Liver (tissue), 8 donors: ENCODE measurements at regions not wholly inside any gene's neighbourhood (a gene's known extent, or its start where the extent isn't known, plus 50 kb on each side); places are given as distances from the start of the nearest gene placed in this dataset.

Experiments used
- DNase-seq: peaks from one replicate; pipeline ENCODE4 v3.0.0-alpha.2; 2017; ENCODE audit warnings: low spot score
- H3K27ac ChIP-seq, 2 donors: one replicate each; pipeline ENCODE4 v1.7.0; 2013; ENCODE audit warnings: inconsistent platforms in 2 of 2, low read length in 2 of 2, control low read depth in 1 of 2, low read depth in 1 of 2, mild to moderate bottlenecking in 1 of 2
- H3K27me3 ChIP-seq, 4 donors: one replicate each; pipeline versions ENCODE4 v1.6.1 to v1.7.0; 2013; ENCODE audit warnings: low read length in 3 of 4, inconsistent platforms in 1 of 4, mild to moderate bottlenecking in 1 of 4, moderate library complexity in 1 of 4; ENCODE audit not compliant: control insufficient read depth in 4 of 4, insufficient read depth in 4 of 4
- H3K36me3 ChIP-seq, 4 donors: one replicate each; pipeline versions ENCODE4 v1.6.1 to v1.7.0; 2013; ENCODE audit warnings: low read length in 3 of 4, mild to moderate bottlenecking in 3 of 4, low read depth in 1 of 4, moderate library complexity in 1 of 4; ENCODE audit not compliant: control insufficient read depth in 4 of 4, insufficient read depth in 3 of 4
- H3K4me1 ChIP-seq, 4 donors: one replicate each; pipeline versions ENCODE4 v1.6.1 to v1.7.0; 2013; ENCODE audit warnings: low read length in 3 of 4, mild to moderate bottlenecking in 3 of 4, moderate library complexity in 1 of 4; ENCODE audit not compliant: control insufficient read depth in 4 of 4, insufficient read depth in 4 of 4
- H3K4me3 ChIP-seq, 3 donors: one replicate each; pipeline versions ENCODE4 v1.6.1 to v1.7.0; 2013; ENCODE audit warnings: low read length in 3 of 3, control low read depth in 1 of 3, low read depth in 1 of 3, mild to moderate bottlenecking in 1 of 3
- H3K9ac ChIP-seq, 2 donors: one replicate each; pipeline ENCODE4 v1.7.0; 2013; ENCODE audit warnings: low read length in 2 of 2, mild to moderate bottlenecking in 2 of 2, moderate library complexity in 2 of 2, control low read depth in 1 of 2, low read depth in 1 of 2
- H3K9me3 ChIP-seq, 4 donors: one replicate each; pipeline versions ENCODE4 v1.6.1 to v1.7.0; 2013; ENCODE audit warnings: low read length in 3 of 4; ENCODE audit not compliant: control insufficient read depth in 4 of 4
- ATF3 ChIP-seq: IDR thresholded peaks from 2 replicates; pipeline ENCODE4 v1.6.1; 2016; ENCODE audit warnings: antibody characterized with exemption
- EGR1 ChIP-seq, 2 donors: IDR thresholded peaks; 2 replicates each; pipeline ENCODE4 v1.6.1; 2016 to 2018; ENCODE audit warnings: antibody characterized with exemption in 2 of 2, low read depth in 2 of 2
- FOXA2 ChIP-seq: IDR thresholded peaks from 2 replicates; pipeline ENCODE4 v1.6.1; 2016; ENCODE audit warnings: antibody characterized with exemption
- GABPA ChIP-seq, 2 donors: IDR thresholded peaks in 1 of 2; conservative IDR thresholded peaks in 1 of 2; 2 replicates each; pipeline ENCODE4 v1.6.1; 2016; ENCODE audit warnings: antibody characterized with exemption in 2 of 2, mild to moderate bottlenecking in 1 of 2, moderate library complexity in 1 of 2
- JUND ChIP-seq, 2 donors: IDR thresholded peaks; 2 replicates each; pipeline ENCODE4 v1.6.1; 2016; ENCODE audit warnings: antibody characterized with exemption in 2 of 2
- MAX ChIP-seq: IDR thresholded peaks from 2 replicates; pipeline ENCODE4 v1.6.1; 2016; ENCODE audit warnings: antibody characterized with exemption
- NR2F2 ChIP-seq: IDR thresholded peaks from 2 replicates; pipeline ENCODE4 v1.6.1; 2016; ENCODE audit warnings: antibody characterized with exemption
- RAD21 ChIP-seq, 2 donors: IDR thresholded peaks; 2 replicates each; pipeline ENCODE4 v1.6.1; 2016; ENCODE audit warnings: antibody characterized with exemption in 2 of 2, mild to moderate bottlenecking in 2 of 2
- RXRA ChIP-seq, 2 donors: IDR thresholded peaks; 2 replicates each; pipeline ENCODE4 v1.6.1; 2017 to 2018; ENCODE audit warnings: antibody characterized with exemption in 2 of 2, mild to moderate bottlenecking in 1 of 2
- SP1 ChIP-seq: IDR thresholded peaks from 2 replicates; pipeline ENCODE4 v1.6.1; 2018; ENCODE audit warnings: antibody characterized with exemption, mild to moderate bottlenecking
- YY1 ChIP-seq: IDR thresholded peaks from 2 replicates; pipeline ENCODE4 v1.6.1; 2016; ENCODE audit warnings: antibody characterized with exemption, mild to moderate bottlenecking
- WGBS: extraction: QIAGEN DNeasy Blood & Tissue Kit; methylation state at CpG from one replicate; pipeline ENCODE4 v1.1.7; 2013; 5-methylcytosine and 5-hydroxymethylcytosine counted together
- TF ChIP-seq, protein P1 (sequence below): fragments of 150-350 bp; IDR thresholded peaks from 2 replicates; pipeline ENCODE4 v1.5.1; 2017; ENCODE audit warnings: improper control_type of control experiment, low read depth, low read length; ENCODE audit not compliant: missing input control
- donor health status: healthy.
- donor health status: healthy.
- donor health status: healthy.
- donor health status: healthy.
- donor health status: healthy.

- no peak overlapping the region for H3K9ac ChIP-seq
- DNase-seq, result no peak
- no peaks in the 10 kb centered on the region for H3K27me3 ChIP-seq
- H3K4me3 ChIP-seq, result no peak overlapping the region
- H3K27ac ChIP-seq, result no peak overlapping the region
- WGBS, result 95% methylated on average over 49 of the region's 49 CpGs
- H3K9me3 ChIP-seq, result peaks cover 0 to 3% (median under 1%) of the 10 kb centered on the region in 4 donors
- no peaks in the 10 kb centered on the region for H3K36me3 ChIP-seq
- no peak for TF ChIP-seq FOXA2
- no peaks in the 10 kb centered on the region for H3K4me1 ChIP-seq
These were observed 624.3 kb downstream of the MCTP2 start for GRCh38 chr15:94855409-94856266.

- TF ChIP-seq, protein P1, sequence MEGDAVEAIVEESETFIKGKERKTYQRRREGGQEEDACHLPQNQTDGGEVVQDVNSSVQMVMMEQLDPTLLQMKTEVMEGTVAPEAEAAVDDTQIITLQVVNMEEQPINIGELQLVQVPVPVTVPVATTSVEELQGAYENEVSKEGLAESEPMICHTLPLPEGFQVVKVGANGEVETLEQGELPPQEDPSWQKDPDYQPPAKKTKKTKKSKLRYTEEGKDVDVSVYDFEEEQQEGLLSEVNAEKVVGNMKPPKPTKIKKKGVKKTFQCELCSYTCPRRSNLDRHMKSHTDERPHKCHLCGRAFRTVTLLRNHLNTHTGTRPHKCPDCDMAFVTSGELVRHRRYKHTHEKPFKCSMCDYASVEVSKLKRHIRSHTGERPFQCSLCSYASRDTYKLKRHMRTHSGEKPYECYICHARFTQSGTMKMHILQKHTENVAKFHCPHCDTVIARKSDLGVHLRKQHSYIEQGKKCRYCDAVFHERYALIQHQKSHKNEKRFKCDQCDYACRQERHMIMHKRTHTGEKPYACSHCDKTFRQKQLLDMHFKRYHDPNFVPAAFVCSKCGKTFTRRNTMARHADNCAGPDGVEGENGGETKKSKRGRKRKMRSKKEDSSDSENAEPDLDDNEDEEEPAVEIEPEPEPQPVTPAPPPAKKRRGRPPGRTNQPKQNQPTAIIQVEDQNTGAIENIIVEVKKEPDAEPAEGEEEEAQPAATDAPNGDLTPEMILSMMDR, result no peak
- TF ChIP-seq RXRA (IDR thresholded peaks at IDR 0.05), result no peak
- TF ChIP-seq MAX, result no peak
- no peak for TF ChIP-seq NR2F2
- TF ChIP-seq GABPA (IDR thresholded peaks at IDR 0.05 in 1 of 2, conservative IDR thresholded peaks at IDR 0.05 in 1 of 2), result no peak
- TF ChIP-seq YY1, result no peak
- no peak for TF ChIP-seq ATF3
- TF ChIP-seq SP1, result no peak
- TF ChIP-seq JUND (IDR thresholded peaks at IDR 0.05), result no peak
- no peak for TF ChIP-seq RAD21 (IDR thresholded peaks at IDR 0.05)
- Histone ChIP-seq H3K9me3 (peaks cover 0 to 3% (median under 1%) of the 10 kb centered on the region in 4 donors), H3K27ac (no peak overlapping the region), H3K36me3 (no peaks in the 10 kb centered on the region), H3K4me3 (no peak overlapping the region), H3K9ac (no peak overlapping the region), H3K4me1 (no peaks in the 10 kb centered on the region), H3K27me3 (no peaks in the 10 kb centered on the region)
- DNase-seq, result no peak
- WGBS, result 85% methylated on average over 50 of the region's 50 CpGs
These were observed 625.0 kb downstream of the MCTP2 start for GRCh38 chr15:94856267-94856854.

- Histone ChIP-seq H3K4me3 (no peak overlapping the region), H3K9ac (no peak overlapping the region), H3K9me3 (peaks cover 0 to 2% (median under 1%) of the 10 kb centered on the region in 4 donors), H3K27ac (no peak overlapping the region), H3K36me3 (no peaks in the 10 kb centered on the region), H3K27me3 (no peaks in the 10 kb centered on the region), H3K4me1 (no peaks in the 10 kb centered on the region)
- DNase-seq, result no peak
- no peak for TF ChIP-seq MAX
- TF ChIP-seq EGR1 (IDR thresholded peaks at IDR 0.05; ENCODE audit: low read depth in 2 of 2), result no peak
- TF ChIP-seq SP1, result no peak
- TF ChIP-seq JUND (IDR thresholded peaks at IDR 0.05), result no peak
- TF ChIP-seq RXRA (IDR thresholded peaks at IDR 0.05), result no peak
- no peak for TF ChIP-seq ATF3
- TF ChIP-seq, protein P1, result no peak
- 98% methylated on average over 4 of the region's 4 CpGs for whole genome bisulfite sequencing
These were observed 626.1 kb downstream of the MCTP2 start for GRCh38 chr15:94857466-94857865.
